Peyer's patch (tissue), 4 donors: ENCODE measurements at regions not wholly inside any gene's neighbourhood (a gene's known extent, or its start where the extent isn't known, plus 50 kb on each side); places are given as distances from the start of the nearest gene placed in this dataset.

ENCODE experiments used
- DNase-seq, 3 donors: peaks; one replicate each; pipeline ENCODE4 v3.0.0-alpha.2; 2017 to 2019
- H3K27ac ChIP-seq, 4 donors: fragments of 200-600 bp; sonication (generic); one replicate each; pipeline ENCODE4 v1.5.1; 2016 to 2019
- H3K27me3 ChIP-seq, 2 donors: fragments of 200-600 bp; sonication (generic); one replicate each; pipeline ENCODE4 v1.5.1; 2019
- H3K36me3 ChIP-seq, 3 donors: fragments of 200-600 bp; sonication (generic); one replicate each; pipeline ENCODE4 v1.5.1; 2016 to 2019
- H3K4me1 ChIP-seq, 4 donors: fragments of 200-600 bp; sonication (generic); one replicate each; pipeline ENCODE4 v1.5.1; 2016 to 2019
- H3K4me3 ChIP-seq, 4 donors: fragments of 200-600 bp; sonication (generic); 1 replicate in 3 of 4; 2 replicates in 1 of 4; pipeline ENCODE4 v1.5.1; 2016 to 2019; ENCODE audit warnings: mild to moderate bottlenecking in 1 of 4
- H3K9me3 ChIP-seq, 4 donors: fragments of 200-600 bp; sonication (generic); one replicate each; pipeline ENCODE4 v1.5.1; 2016 to 2019; ENCODE audit warnings: mild to moderate bottlenecking in 1 of 4
- CTCF ChIP-seq, 6 experiments: fragments of 450-650 bp in 4 of 6; fragments of 200-600 bp in 2 of 6; sonication (generic) in 1 of 6; IDR thresholded peaks; one replicate each; pipeline ENCODE4 v1.5.1; 2017 to 2019; ENCODE audit warnings: antibody characterized with exemption in 6 of 6, mild to moderate bottlenecking in 3 of 6, moderate library complexity in 1 of 6
- POLR2A ChIP-seq, 2 donors: fragments of 450-650 bp; IDR thresholded peaks; one replicate each; pipeline ENCODE4 v1.5.1; 2017; ENCODE audit warnings: antibody characterized with exemption in 2 of 2, mild to moderate bottlenecking in 2 of 2, moderate library complexity in 2 of 2

- TF ChIP-seq POLR2A (IDR thresholded peaks at IDR 0.05): no peak
- TF ChIP-seq CTCF (IDR thresholded peaks at IDR 0.05): no peak
- no peaks in the 10 kb centered on the region for H3K36me3 ChIP-seq
These were observed 283.0 kb downstream of the MAF start for GRCh38 chr16:79317521-79317920.

GRCh38 chr16:79317026-79317425 is 283.5 kb downstream of the MAF start:
- H3K36me3 ChIP-seq: no peaks in the 10 kb centered on the region
- no peak for DNase-seq
- no peaks in the 10 kb centered on the region for H3K9me3 ChIP-seq
- no peaks in the 10 kb centered on the region for H3K27me3 ChIP-seq
- TF ChIP-seq CTCF (IDR thresholded peaks at IDR 0.05): no peak
- TF ChIP-seq POLR2A (IDR thresholded peaks at IDR 0.05): no peak
- H3K27ac ChIP-seq: no peak overlapping the region
- H3K4me1 ChIP-seq: no peaks in the 10 kb centered on the region
- H3K4me3 ChIP-seq: no peak overlapping the region

More at GRCh38 chr16:79317521-79317920, 283.0 kb downstream of the MAF start:
- Histone ChIP-seq H3K9me3 (no peaks in the 10 kb centered on the region), H3K4me3 (no peak overlapping the region), H3K27me3 (no peaks in the 10 kb centered on the region), H3K27ac (no peak overlapping the region), H3K4me1 (no peaks in the 10 kb centered on the region)
- no peak for DNase-seq

GRCh38 chr16:79316004-79316458 is 284.5 kb downstream of the MAF start:
- H3K36me3 ChIP-seq: no peaks in the 10 kb centered on the region
- no peaks in the 10 kb centered on the region for H3K27me3 ChIP-seq
- no peak overlapping the region for H3K4me3 ChIP-seq
- no peaks in the 10 kb centered on the region for H3K9me3 ChIP-seq
- no peak for DNase-seq
- no peak overlapping the region for H3K27ac ChIP-seq
- TF ChIP-seq POLR2A (IDR thresholded peaks at IDR 0.05) (no peak), CTCF (IDR thresholded peaks at IDR 0.05) (no peak)
- no peaks in the 10 kb centered on the region for H3K4me1 ChIP-seq

GRCh38 chr16:79312502-79312901 is 288.0 kb downstream of the MAF start:
- no peaks in the 10 kb centered on the region for H3K9me3 ChIP-seq
- no peaks in the 10 kb centered on the region for H3K27me3 ChIP-seq
- H3K4me3 ChIP-seq: no peak overlapping the region
- H3K36me3 ChIP-seq: no peaks in the 10 kb centered on the region
- no peak overlapping the region for H3K27ac ChIP-seq
- TF ChIP-seq CTCF (IDR thresholded peaks at IDR 0.05): no peak
- TF ChIP-seq POLR2A (IDR thresholded peaks at IDR 0.05): no peak
- H3K4me1 ChIP-seq: no peaks in the 10 kb centered on the region
- no peak for DNase-seq

- TF ChIP-seq POLR2A (IDR thresholded peaks at IDR 0.05): no peak
- no peak for TF ChIP-seq CTCF (IDR thresholded peaks at IDR 0.05)
- H3K27ac ChIP-seq: no peak overlapping the region
- no peaks in the 10 kb centered on the region for H3K9me3 ChIP-seq
- H3K36me3 ChIP-seq: no peaks in the 10 kb centered on the region
- no peak overlapping the region for H3K4me3 ChIP-seq
- DNase-seq: no peak
- H3K27me3 ChIP-seq: no peaks in the 10 kb centered on the region
- no peaks in the 10 kb centered on the region for H3K4me1 ChIP-seq
These were observed 289.8 kb downstream of the MAF start for GRCh38 chr16:79310710-79311109.

- H3K36me3 ChIP-seq: no peaks in the 10 kb centered on the region
- DNase-seq: no peak
- no peaks in the 10 kb centered on the region for H3K4me1 ChIP-seq
- no peak overlapping the region for H3K4me3 ChIP-seq
- H3K27me3 ChIP-seq: no peaks in the 10 kb centered on the region
- no peak for TF ChIP-seq POLR2A (IDR thresholded peaks at IDR 0.05)
- TF ChIP-seq CTCF (IDR thresholded peaks at IDR 0.05): no peak
- H3K27ac ChIP-seq: no peak overlapping the region
- H3K9me3 ChIP-seq: no peaks in the 10 kb centered on the region
These were observed 290.9 kb downstream of the MAF start for GRCh38 chr16:79309606-79310005.
